ENCODE measurements at regions not wholly inside any gene's neighbourhood (a gene's known extent, or its start where the extent isn't known, plus 50 kb on each side); places are given as distances from the start of the nearest gene placed in this dataset.

GRCh38 chr7:155208681-155209477 lies 88.8 kb upstream of the INSIG1 start:
- TF ChIP-seq CTCF (IDR thresholded peaks at IDR 0.05) (no peak), POLR2A (IDR thresholded peaks at IDR 0.05) (no peak)

Data from Peyer's patch (tissue), 4 donors.